Femur (tissue), 1 donor: ENCODE measurements at regions not wholly inside any gene's neighbourhood (a gene's known extent, or its start where the extent isn't known, plus 50 kb on each side); places are given as distances from the start of the nearest gene placed in this dataset.
"Not testable (repeated sequence)": the region's sequence is repeated elsewhere in the genome, so short reads cannot be mapped to it uniquely, and the experiment has no call there.

Experiments used
- DNase-seq: peaks from one replicate; pipeline ENCODE4 v3.0.0-alpha.2; 2017

DNA sequence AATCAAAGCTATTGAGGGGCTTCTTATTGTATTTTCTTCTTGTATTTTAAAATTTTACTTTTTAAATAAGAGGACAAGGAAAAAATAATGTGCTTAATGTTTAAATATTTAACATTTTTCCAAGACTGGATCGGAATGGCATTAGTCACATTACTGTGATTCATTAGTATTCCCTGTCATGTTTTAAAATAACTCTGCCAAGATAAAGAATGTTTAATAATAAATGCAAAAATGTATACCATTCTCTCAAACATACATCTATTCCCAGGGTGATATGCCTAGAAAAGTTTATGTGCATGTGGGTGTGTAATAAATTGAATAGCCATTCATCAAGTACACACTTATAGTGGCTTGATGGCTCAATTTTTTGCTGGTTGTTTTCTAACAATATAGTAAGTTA is 936.1 kb downstream of the PLOD2 start:
- no peak for DNase-seq

DNA sequence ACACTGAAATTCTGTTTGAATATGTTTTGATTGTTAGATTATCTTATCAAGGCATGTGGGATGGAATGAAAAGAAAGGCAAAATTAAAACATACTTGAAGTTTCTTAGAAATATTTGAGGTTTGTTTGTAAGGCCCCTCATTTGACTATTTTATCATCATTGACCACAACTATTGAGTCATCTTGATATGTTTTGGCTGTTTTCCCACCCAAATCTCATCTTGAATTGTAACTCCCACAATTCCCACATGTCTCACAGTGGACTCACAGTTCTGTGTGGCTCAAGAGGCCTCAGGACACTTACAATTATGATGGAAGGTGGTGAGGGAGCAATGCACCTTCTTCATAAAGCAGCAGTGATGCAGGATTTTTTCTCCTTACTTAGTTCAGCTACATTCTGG is 917.1 kb downstream of the PLOD2 start:
- DNase-seq, result no peak

DNA sequence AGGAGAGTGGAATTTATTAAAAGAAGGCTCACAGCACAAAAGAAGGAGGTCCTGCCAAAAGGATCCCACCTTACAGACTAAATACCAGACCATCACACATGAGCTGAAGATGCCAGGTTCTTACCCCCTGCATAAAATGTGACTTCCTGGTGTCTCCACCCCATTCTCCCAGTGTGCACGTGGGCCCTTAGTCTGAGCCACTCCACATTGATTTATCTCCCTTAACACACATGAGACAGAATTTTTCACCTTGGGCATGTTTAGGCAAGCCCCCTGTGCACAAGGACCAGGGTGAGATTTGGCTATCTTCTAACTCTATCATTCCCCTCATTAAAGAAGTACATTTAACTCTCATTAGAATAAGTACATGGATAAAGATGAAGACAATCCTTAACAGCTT is 916.7 kb downstream of the PLOD2 start:
- DNase-seq, result no peak

DNA sequence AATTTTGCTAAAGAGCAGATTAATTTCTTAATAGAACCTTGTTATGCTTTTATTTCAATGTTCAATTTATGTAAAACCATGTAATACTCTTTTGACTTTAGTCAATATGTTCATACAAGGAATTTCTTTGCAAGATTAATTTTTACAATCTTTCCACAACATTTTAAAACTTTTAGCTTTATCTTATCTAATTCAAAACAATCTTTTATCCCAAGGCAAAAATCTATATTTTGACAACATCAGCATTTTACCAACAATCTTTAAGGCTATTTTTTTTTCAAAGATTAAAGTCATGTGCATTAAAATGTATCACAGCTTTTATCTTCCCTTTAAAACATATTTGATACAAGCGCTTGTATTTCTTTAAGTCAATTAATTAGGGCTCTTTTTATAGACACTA is 914.7 kb downstream of the PLOD2 start:
- no peak for DNase-seq

DNA sequence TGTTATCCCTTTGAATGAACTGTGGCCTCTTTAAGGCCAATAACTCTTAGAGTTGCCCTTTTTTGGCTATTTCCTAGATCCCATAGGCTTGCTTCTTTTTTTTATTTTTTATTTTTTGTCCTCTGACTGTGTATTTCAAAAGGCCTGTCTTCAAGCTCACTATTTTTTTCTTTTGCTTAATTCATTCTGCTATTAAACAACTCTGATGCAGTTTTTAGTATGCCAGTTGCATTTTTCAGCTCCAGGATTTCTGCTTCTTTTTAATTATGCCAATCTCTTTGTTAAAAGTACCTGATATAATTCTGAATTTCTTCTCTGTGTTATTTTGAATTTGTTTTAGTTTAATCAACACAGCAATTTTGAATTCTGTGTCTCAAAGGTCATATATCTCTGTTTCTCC is 912.1 kb downstream of the PLOD2 start:
- no peak for DNase-seq

DNA sequence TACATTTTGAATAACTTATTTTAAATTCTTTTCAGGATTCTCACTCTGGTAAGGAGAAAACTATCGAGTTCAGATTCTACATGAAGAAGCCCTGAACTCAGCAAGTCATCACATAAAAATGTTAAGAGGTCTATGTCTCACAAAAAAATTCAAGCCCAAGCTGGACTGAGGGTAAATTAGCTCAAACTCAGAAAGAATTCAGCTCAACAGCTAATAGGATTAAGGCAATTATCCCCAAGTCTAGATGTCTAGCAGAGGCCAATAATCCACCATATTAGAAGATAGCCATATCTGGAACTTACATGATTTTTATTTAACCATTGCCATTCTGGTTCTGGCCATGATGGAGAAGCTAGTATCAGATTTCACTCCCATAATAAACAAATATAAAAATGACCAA is 909.7 kb downstream of the PLOD2 start:
- DNase-seq, result no peak

DNA sequence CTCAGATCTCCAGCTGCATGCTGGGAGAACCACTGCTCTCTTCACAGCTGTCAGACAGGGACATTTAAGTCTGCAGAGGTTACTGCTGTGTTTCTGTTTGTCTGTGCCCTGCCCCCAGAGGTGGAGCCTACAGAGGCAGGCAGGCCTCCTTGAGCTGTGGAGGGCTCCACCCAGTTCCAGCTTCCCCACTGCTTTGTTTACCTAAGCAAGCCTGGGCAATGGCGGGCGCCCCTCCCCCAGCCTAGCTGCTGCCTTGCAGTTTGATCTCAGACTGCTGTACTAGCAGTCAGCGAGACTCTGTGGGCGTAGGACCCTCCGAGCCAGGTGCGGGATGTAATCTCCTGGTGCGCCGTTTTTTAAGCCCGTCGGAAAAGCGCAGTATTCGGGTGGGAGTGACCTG is 903.0 kb downstream of the PLOD2 start:
- not testable (repeated sequence) for DNase-seq

DNA sequence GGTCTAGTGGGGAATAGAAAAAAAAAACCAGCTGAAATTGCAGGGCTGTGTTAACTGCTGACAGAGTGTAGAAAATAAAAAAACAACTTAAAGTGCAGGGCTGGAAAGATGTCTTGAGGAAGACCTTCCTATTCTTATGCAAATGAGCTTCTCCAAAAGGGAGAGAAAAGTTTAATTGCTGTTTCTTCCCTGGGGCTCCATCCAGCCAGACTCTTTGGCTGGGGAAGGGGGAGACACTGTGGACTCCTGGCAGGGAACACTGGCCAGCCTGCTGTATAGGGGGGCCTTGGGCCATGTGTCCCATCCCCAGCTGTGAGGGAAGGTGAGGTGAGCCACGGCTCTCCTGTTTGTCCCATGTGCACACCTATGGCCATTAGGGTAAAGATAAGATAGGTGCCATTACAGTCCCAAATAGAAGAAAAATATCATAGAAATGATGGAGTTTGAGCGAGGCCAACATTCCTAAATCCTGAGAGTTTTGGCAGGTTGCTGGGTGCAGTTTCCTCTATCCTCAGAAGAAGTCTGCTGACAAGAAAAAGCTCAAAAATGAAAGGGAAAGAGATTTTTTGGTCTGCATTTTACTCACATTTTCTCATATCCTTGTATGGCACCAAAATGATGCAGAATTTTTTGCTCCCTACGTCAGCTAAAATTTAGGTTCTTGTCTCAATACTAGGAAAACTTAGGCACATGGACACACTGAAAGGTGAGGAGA is 901.7 kb downstream of the PLOD2 start:
- no peak for DNase-seq

DNA sequence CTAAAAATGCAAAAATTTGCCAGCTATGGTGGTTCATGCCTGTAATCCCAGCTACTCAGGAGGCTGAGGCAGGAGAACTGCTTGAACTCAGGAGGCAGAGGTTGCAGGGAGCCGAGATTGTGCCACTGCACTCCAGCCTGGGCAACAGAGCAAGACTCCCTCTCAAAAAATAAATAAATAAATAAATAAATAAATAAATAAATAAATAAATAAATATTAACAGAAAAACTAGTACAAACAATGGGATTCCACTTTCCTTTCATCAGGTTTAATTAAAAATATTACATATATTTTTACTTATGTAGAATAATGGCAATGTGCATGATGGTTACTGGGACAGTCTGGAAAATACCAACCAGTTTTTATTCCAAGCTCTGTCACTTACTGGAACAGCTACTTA is 897.5 kb downstream of the PLOD2 start:
- not testable (repeated sequence) for DNase-seq

DNA sequence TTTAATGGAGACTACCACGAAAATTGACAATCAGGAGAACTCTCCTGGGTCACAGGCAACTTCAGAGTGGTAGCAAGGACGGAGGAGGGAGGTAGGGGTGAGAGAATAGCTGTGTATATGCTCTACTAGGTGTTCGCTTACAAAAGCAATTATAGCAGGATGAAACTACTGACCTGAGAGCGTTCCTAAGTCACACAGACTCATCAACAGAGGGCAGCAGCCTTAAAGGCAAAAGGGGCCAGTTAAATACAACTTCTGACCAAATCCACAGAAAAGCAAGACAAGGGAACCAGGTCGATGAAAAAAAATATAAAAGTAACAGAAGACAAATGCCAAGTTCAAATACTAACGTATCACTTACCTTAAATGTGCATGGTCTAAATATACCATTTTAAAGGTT is 894.6 kb downstream of the PLOD2 start:
- no peak for DNase-seq

DNA sequence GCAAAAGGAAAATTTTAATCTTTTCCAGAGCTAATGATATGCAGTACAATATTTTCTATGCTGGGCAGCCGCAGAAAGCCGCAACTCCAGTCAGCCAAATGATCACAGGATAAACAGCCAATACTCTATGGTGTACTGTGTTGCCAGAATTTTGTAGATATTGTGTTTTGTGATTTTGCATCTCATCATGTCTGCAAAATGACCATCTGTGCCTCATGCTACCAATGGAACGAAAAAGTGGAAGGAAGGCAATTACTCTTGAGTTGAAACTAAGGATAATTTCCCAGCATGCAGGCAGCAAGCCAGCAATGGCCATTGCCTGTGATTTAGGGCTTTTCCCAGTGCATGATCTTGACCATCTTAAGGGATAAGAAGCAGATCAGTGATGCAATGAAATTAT is 891.9 kb downstream of the PLOD2 start:
- no peak for DNase-seq

DNA sequence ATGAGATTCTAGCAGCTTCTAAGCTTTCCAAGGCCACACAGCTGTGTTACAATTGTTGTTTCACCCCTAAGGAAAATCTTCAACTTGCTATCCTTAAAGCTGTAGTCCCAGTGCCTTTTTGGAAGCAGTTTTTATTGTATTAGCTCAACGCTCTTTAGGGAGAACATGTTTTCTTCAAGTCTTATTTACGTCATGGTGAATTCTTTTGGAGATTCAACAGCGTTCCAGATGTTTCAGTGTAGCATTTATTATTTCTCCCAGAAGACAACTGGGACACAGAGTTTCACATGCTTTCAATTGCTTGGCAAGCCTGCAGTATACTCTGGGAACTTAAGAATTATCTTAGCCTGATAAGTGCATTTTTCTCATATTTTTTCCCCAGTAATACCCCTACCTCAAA is 888.3 kb downstream of the PLOD2 start:
- DNase-seq, result peak; percentile 24

DNA sequence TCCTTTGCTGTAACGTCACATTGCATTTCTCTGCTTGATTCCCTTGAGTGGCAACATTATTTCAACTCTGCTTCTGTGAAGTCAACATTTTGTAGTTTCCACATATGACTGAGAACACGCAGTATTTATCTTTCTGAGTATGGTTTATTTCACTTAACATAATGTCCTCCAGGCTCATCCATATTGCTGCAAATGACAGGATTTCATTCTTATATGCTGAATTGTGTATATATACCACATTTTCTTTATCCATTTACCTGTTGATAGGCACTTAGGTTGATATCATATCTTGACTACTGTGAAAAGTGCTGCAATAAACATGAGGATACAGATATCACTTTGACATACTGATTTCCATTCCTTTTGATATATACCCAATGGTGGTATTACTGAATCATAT is 878.5 kb downstream of the PLOD2 start:
- no peak for DNase-seq

DNA sequence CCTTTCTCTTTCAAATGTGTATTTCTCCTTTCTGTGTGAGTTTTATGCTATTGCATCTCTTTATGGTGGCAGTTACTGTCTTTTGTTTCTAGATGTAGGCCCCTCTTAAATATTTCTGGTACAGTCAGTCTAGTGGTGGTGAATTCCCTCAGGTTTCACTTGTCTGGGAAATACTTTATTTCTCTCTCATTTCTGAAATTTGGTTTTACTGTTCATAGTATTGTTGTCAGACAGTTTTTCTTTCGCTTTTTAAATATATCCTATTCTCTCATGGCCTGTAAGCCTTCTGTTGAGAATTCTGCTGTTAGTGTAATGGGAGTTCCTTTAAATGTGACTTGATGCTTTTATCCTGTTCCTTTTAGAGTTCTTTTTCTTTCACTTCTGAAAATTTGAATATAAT is 874.0 kb downstream of the PLOD2 start:
- no peak for DNase-seq

DNA sequence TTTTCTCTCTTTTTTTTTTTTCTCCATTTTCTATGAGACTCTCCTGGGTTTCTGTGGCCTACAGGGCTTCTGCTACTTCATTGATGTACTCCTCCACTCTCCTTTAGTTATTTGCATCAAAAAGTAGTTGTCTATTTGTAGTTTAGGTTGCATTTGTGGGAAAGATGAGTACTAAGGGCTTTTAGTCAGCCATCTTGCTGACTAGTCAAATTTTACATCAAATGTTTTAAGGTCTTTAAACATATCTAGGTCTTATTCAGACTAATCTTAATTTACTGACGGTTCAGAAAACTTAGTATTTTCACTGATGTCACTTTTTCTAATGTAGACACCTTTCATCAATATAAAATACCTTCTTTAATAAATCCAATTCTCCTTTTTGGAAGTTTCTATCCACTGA is 871.0 kb downstream of the PLOD2 start:
- no peak for DNase-seq

DNA sequence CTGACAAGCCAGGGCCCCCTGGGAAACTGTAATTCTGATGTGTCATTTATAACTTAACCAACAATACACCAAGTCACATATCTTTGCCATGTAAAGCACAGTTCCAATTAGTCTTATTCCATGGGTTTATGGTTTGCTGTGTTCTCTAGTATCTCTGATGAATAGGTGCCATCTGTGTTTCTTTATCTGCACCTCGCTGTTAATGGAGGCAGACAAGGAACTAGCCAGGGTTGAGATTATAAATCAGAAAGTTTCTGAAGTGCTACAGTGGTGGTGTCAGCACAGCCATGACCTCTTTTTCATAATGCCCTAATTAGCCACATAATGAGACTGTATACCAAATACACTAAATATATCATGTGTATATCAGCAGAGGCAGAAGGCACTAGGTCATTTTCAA is 866.4 kb downstream of the PLOD2 start:
- DNase-seq, result no peak

DNA sequence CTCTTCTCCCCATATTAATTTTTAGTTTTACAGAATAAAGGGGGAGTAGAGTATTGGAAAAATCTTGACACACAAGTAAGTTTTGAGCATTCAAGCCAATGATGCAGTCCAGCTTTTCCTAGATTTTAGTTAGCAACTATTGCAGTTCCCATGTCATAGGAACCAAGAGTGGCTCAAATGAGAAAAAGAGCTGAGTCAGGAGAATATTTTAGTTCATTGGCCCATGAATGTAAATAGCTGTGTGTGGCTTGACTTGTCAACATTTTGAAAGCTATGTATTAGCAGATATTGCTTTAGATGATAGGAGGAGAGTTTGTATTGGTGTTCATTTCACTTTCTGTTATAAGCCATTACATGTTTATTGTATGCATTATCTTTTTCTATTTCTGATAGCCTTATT is 853.7 kb downstream of the PLOD2 start:
- no peak for DNase-seq

DNA sequence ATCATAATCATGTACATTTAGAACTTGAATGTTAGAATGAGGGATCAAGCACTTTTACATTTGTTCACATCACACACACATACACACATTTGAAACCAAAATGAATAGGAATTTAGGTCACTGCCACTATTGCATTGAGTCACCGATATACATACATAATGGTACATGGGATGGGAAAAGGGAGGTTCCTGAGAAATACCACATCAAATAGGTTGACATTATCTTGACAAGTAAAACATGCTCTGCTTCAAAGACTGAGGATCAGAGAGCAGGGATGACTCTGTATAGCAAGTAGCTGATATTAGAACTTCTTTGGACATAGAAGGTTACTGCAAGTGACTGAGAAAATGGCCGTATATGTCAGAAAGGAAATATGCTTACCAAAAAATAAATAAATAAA is 847.2 kb downstream of the PLOD2 start:
- DNase-seq, result no peak

DNA sequence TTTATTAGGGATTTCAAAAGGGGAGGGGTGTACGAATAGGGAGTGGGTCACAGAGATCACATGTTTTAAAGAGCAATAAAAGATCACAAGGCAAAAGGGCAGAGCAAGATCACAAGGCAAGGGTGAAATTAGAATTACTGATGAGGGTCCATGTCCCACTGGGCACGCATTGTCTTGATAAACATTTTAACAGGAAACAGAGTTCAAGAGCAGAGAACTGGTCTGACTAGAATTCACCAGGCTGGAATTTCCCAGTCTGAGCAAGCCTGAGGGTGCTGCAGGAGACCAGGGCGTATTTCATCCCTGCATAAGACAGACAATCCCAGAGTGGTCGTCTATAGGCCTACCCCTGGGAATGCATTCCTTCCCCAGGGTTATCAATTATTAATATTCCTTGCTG is 844.7 kb downstream of the PLOD2 start:
- DNase-seq, result not testable (repeated sequence)

DNA sequence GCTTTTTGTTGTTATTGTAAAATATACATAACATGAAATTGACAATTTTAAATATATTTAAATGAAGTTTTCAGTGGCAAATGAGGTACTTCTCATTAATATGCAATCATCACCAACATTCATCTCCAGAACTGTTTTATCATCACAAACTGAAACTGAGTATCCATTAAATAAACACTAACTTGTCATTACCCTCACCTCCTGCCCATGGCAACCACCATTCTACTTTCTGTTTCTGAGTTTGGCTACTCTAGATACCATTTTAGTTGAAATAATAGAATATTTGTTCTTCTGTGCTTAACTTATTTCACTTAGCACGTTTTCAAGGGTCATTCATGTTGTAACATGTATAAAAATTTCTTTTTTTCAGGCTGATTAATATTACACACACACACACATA is 834.3 kb downstream of the PLOD2 start:
- no peak for DNase-seq

DNA sequence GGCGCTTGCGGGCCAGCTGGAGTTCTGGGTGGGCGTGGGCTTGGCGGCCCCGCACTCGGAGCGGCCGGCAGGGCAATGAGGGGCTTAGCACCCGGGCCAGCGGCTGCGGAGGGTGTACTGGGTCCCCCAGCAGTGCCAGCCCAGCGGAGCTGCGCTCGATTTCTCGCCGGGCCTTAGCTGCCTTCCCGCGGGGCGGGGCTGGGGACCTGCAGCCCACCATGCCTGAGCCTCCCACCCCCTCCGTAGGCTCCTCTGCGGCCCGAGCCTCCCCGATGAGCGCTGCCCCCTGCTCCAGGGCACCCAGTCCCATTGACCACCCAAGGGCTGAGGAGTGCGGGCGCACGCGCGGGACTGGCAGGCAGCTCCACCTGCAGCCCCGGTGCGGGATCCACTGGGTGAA is 827.6 kb downstream of the PLOD2 start:
- not testable (repeated sequence) for DNase-seq

DNA sequence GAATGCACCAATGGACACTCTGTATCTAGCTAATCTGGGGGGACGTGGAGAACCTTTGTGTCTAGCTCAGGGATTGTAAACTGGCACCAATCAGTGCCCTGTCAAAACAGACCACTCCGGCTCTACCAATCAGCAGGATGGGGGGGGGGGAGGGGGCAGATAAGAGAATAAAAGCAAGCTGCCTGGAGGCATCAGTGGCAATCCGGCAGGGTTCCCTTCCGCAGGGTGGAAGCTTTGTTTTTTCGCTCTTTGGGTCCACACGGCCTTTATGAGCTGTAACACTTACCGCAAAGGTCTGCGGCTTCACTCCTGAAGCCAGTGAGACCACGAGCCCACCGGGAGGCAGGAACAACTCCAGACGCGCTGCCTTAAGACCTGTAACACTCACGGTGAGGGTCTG is 827.1 kb downstream of the PLOD2 start:
- no peak for DNase-seq

DNA sequence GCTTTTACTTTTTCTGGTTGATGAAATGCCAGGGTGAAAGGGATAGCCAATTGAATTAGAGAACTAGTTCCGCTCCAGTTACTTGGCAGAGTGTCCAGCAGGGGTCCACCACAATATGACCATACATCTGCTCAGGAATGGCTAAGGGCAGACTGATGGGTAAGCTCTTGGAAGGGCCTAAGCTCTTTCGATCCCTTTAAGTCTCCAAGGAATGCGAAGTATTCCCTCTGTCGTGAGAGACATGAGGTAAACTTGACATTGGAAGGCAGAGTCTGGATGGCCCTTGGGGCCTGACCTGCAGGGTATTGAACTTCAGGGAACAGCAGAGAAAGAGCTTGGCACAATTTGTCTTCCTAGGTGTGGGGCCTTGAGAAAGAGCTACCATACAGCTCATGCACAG is 805.8 kb downstream of the PLOD2 start:
- DNase-seq, result no peak

DNA sequence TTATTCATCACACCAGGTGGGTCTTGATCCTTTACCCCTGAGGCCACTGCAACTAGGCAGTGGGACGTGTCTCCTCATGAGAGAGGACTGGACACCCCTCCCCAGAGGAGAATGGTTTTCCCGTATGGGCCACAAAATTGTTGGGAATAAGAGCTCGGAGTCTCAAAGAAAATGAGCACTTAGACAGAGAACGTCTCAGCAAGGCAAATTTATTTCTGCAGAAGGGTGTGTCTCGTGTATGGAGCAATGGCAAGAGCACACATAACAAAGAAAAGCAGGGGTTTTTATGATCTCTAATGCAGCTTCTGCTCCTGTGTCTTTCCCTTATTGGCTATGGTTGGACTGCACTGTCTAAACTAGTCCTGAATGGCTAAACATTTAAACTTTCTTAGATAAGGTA is 803.5 kb downstream of the PLOD2 start:
- no peak for DNase-seq

DNA sequence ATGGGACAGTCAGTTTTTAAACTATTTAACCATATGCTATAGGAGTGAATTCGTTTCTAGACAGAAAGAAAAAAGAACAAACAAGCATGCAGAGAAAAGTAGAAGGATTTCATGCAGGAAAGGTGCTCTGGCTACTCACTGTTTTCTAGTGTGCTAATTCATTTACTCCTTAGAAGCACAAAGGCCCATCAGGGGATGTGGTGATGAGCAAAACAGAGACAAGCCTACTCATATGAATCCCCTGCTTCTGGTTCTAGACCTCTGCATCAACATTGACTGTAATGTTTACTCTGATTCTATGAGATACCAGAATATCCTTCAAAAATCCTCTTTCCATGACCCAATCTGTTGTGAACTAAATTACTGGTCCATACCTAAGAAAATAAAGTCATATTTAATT is 801.9 kb downstream of the PLOD2 start:
- DNase-seq, result no peak

DNA sequence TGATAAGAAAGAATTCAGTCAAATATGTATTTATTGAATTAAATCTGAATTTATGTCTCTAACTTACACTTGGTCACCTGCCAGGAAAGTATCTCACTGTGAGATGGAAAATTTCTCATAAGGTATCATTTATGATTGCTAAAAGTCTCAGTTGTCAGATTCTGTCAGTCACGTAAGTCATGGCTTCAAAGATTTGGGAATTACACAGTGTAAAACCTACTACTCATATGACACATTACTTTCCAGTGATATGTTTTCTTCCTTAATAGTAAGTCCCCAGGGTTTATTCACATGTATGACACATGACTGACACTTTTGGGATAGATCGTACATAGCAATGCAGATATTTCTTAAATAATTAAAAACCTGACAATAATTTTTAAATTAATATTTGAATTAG is 792.2 kb downstream of the PLOD2 start:
- DNase-seq, result no peak
